ENCODE measurements at regions not wholly inside any gene's neighbourhood (a gene's known extent, or its start where the extent isn't known, plus 50 kb on each side); places are given as distances from the start of the nearest gene placed in this dataset.

DNA sequence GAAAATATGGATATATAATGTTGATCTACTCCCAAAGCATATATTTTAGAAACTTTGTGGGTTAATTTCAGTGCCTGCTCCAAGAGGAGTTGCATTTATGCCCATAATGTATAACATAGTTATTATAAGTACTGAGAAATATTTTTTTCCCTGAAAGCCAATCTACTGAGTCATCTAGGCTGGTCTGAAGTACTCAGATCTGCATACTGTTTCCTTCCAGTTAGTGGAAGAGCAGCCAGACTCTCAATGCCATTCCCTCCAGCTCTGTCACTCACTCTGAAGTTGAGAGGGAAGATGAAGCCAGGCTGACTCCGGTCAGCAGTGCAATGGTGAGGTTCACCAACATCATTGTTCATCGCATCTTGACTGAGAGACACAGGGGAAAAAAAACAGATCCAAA lies 505.1 kb downstream of the PPARGC1A start:
- intact Hi-C loops (cut with DNase I), result no loop called here
- ATAC-seq, result peak in 2 of 4 donors; percentile 42 to 57
- TF ChIP-seq, protein P1, sequence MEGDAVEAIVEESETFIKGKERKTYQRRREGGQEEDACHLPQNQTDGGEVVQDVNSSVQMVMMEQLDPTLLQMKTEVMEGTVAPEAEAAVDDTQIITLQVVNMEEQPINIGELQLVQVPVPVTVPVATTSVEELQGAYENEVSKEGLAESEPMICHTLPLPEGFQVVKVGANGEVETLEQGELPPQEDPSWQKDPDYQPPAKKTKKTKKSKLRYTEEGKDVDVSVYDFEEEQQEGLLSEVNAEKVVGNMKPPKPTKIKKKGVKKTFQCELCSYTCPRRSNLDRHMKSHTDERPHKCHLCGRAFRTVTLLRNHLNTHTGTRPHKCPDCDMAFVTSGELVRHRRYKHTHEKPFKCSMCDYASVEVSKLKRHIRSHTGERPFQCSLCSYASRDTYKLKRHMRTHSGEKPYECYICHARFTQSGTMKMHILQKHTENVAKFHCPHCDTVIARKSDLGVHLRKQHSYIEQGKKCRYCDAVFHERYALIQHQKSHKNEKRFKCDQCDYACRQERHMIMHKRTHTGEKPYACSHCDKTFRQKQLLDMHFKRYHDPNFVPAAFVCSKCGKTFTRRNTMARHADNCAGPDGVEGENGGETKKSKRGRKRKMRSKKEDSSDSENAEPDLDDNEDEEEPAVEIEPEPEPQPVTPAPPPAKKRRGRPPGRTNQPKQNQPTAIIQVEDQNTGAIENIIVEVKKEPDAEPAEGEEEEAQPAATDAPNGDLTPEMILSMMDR (IDR thresholded peaks at IDR 0.05), result no peak

DNA sequence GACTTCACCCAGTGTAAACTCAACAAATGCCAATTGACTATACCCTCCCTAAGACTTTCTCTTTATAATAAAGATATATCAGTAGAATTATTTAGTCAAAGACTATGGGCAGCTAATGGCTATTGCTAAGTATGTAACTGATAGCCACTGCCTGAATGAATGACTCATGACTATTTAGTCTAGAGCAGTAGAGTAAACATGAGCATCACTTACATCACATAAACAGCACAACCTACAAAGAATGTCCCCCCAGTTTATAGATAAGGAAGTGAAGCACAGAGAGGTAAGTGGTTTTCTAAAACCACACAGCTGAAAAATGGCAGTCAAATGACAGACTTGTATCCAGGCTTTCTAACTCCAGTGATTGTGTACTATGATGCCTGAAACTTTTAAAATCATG lies 507.0 kb downstream of the PPARGC1A start:
- Histone ChIP-seq H3K27ac (peak overlapping the region; percentile 71), H3K36me3 (ENCODE audit: insufficient read depth in 1 of 2, low read depth in 1 of 2) (no peaks in the 10 kb centered on the region), H3K4me1 (peaks cover 48% of the 10 kb centered on the region), H3K27me3 (ENCODE audit: insufficient read depth in 3 of 3, low read length in 2 of 3) (no peaks in the 10 kb centered on the region), H3K9me3 (peaks cover 7% of the 10 kb centered on the region), H3K4me3 (no peak overlapping the region)
- no peak for DNase-seq
- ATAC-seq, result peak; percentile 69 to 84 (median 80)
- intact Hi-C loops (cut with DNase I), result no loop called here
- TF ChIP-seq, protein P1 (IDR thresholded peaks at IDR 0.05), result no peak

More for the DNA sequence above, 505.1 kb downstream of the PPARGC1A start:
- Histone ChIP-seq H3K4me3 (no peak overlapping the region), H3K4me1 (peaks cover 58% of the 10 kb centered on the region), H3K27ac (peak overlapping the region; percentile 71), H3K36me3 (ENCODE audit: insufficient read depth in 1 of 2, low read depth in 1 of 2) (no peaks in the 10 kb centered on the region), H3K9me3 (no peaks in the 10 kb centered on the region), H3K27me3 (ENCODE audit: insufficient read depth in 3 of 3, low read length in 2 of 3) (no peaks in the 10 kb centered on the region)
- WGBS, 3 donors, result 74 to 89% (median 78%) methylated on average over 2 of the region's 2 CpGs
- no peak for DNase-seq

DNA sequence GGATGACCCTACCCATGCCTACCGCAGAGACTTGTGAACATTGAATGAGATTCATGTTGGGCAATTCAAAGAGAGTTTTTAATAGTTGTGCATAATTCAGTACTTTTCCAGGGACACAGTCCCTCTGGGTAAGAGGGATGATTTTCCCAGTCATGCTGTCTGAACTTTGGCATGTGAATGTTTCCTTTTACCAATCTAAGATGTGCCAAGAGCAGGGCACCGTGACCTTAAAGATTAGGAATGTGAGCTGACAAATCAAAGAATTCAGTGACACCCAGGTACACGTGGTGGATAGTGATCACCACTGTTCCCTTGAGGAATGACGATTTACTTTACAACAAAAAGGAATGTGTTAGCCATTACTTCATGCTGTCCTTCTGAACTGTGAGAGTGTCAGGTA lies 515.6 kb downstream of the PPARGC1A start:
- peak overlapping the region; percentile 82 for H3K27ac ChIP-seq
- 18 to 24% (median 22%) methylated on average over 4 of the region's 4 CpGs for WGBS, 3 donors

DNA sequence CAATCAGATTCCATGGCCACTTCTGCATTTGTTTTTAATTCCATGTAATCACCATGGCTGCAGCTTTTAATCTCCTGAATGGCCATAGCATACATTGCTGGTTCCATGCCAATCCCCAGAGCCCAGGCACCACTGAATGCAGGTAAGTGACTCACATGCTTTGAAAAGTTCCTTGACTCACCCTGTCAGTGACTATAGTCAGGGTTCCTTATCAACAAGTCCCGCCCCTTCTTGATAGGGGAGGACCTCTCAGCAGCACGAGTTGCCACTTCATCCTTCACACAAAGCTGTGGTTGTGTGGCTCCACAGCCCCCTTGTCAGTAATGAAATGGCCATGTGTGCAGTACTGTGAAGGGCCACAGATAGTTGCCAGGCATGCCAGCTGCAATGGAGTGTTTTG lies 516.6 kb downstream of the PPARGC1A start:
- 49 to 61% (median 51%) methylated on average over 2 of the region's 2 CpGs for WGBS, 3 donors
- H3K36me3 ChIP-seq (ENCODE audit: insufficient read depth in 1 of 2, low read depth in 1 of 2), result no peaks in the 10 kb centered on the region

More for the DNA sequence above, 515.6 kb downstream of the PPARGC1A start:
- TF ChIP-seq, protein P1 (IDR thresholded peaks at IDR 0.05), result no peak
- intact Hi-C loops (cut with DNase I), result no loop called here
- peak; percentile 59 to 76 (median 74) for ATAC-seq
- H3K9me3 ChIP-seq, result peaks cover 7% of the 10 kb centered on the region
- DNase-seq, result no peak
- no peaks in the 10 kb centered on the region for H3K27me3 ChIP-seq (ENCODE audit: insufficient read depth in 3 of 3, low read length in 2 of 3)
- no peaks in the 10 kb centered on the region for H3K36me3 ChIP-seq (ENCODE audit: insufficient read depth in 1 of 2, low read depth in 1 of 2)
- H3K4me3 ChIP-seq, result no peak overlapping the region
- H3K4me1 ChIP-seq, result peaks cover 19% of the 10 kb centered on the region

More for the DNA sequence above, 516.6 kb downstream of the PPARGC1A start:
- TF ChIP-seq, protein P1 (IDR thresholded peaks at IDR 0.05), result no peak
- Histone ChIP-seq H3K9me3 (no peaks in the 10 kb centered on the region), H3K4me3 (no peak overlapping the region), H3K27ac (peak overlapping the region; percentile 82), H3K4me1 (peaks cover 29% of the 10 kb centered on the region), H3K27me3 (ENCODE audit: insufficient read depth in 3 of 3, low read length in 2 of 3) (no peaks in the 10 kb centered on the region)
- intact Hi-C loops (cut with DNase I), result no loop called here
- DNase-seq (peak in 1 of 2 donors; percentile 19), ATAC-seq (peak; percentile 79 to 89 (median 85))

Data from psoas muscle (tissue), 7 donors.